Stomach (tissue), 8 donors: ENCODE measurements at regions not wholly inside any gene's neighbourhood (a gene's known extent, or its start where the extent isn't known, plus 50 kb on each side); places are given as distances from the start of the nearest gene placed in this dataset.

Source experiments
- DNase-seq, 2 donors: peaks; one replicate each; pipeline versions ENCODE4 v3.0.0 to v3.0.0-alpha.2; 2013 to 2019
- H3K27ac ChIP-seq, 5 donors: fragments of 200-600 bp in 4 of 5; sonication (generic) in 4 of 5; one replicate each; pipeline ENCODE4 v1.5.1; 2013 to 2019; ENCODE audit warnings: mild to moderate bottlenecking in 1 of 5, moderate library complexity in 1 of 5
- H3K27me3 ChIP-seq, 3 donors: fragments of 200-600 bp; sonication (generic); one replicate each; pipeline ENCODE4 v1.5.1; 2017 to 2019; ENCODE audit warnings: mixed run types in 1 of 3
- H3K36me3 ChIP-seq, 4 donors: fragments of 200-600 bp; sonication (generic); 1 replicate in 3 of 4; 2 replicates in 1 of 4; pipeline ENCODE4 v1.5.1; 2016 to 2019
- H3K4me1 ChIP-seq, 4 donors: fragments of 200-600 bp; sonication (generic); one replicate each; pipeline ENCODE4 v1.5.1; 2016 to 2019
- H3K4me3 ChIP-seq, 4 donors: fragments of 200-600 bp; sonication (generic) in 3 of 4; one replicate each; pipeline ENCODE4 v1.5.1; 2016 to 2019; ENCODE audit warnings: mild to moderate bottlenecking in 1 of 4
- H3K9me3 ChIP-seq, 4 donors: fragments of 200-600 bp; sonication (generic); one replicate each; pipeline ENCODE4 v1.5.1; 2016 to 2019
- EP300 ChIP-seq: sonication (generic); formaldehyde crosslinking; IDR thresholded peaks from one replicate; pipeline ENCODE4 v1.6.1; 2017; ENCODE audit warnings: antibody characterized with exemption
- POLR2A ChIP-seq, 4 donors: fragments of 450-650 bp; IDR thresholded peaks; one replicate each; pipeline ENCODE4 v1.6.1; 2016; ENCODE audit warnings: antibody characterized with exemption in 4 of 4, control low read depth in 2 of 4, mild to moderate bottlenecking in 1 of 4, moderate library complexity in 1 of 4
- POLR2AphosphoS5 ChIP-seq, 3 donors: sonication (generic); formaldehyde crosslinking; IDR thresholded peaks; one replicate each; pipeline ENCODE4 v1.6.1; 2016; ENCODE audit warnings: antibody characterized with exemption in 3 of 3
- WGBS, 5 donors: extraction: QIAGEN DNeasy Blood & Tissue Kit in 3 of 5; methylation state at CpG; one replicate each; pipeline versions ENCODE4 v1.1.5 to v1.1.7; 2013 to 2018; 5-methylcytosine and 5-hydroxymethylcytosine counted together
- intact Hi-C: fragments of 100-400 bp; cut with DNase I; formaldehyde crosslinking; loops from one replicate; pipeline ENCODE4 v1.15.1; 2023; ENCODE audit warnings: low total_unique reads
- TF ChIP-seq, protein P1 (sequence below), 7 experiments: fragments of 450-650 bp in 4 of 7; fragments of 200-600 bp in 3 of 7; sonication (generic) in 3 of 7; IDR thresholded peaks; one replicate each; pipeline ENCODE4 v1.5.1; 2016 to 2019; ENCODE audit warnings: antibody characterized with exemption in 7 of 7, control low read depth in 2 of 7, mild to moderate bottlenecking in 1 of 7
- donor health status: healthy with polysubstance abuse.
- donor health status: Bipolar disorder and iron deficiency.
- donor health status: healthy.

DNA sequence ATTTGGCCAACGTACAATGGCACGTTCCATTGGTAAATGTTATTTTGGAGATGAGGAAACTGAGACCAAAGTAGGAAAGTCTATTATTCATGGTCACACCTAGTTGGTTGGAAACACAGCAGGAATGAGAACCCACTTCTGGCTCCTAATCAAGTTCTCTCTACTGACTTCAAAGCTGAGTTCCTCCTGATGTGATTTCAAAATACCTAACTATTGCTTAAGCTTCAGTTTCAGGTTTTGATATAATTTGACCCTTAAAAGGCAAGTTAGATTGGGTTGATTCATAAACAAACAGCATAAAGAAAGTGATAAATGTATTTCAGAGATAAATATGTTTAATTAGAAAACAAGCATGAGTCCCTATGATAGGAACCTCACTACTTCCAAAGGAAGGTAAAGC, 312.5 kb downstream of the PARP8 start:
- WGBS, 5 donors = 38 to 49% (median 45%) methylated on average over 2 of the region's 2 CpGs
- no peaks in the 10 kb centered on the region for H3K36me3 ChIP-seq
- TF ChIP-seq POLR2AphosphoS5 (IDR thresholded peaks at IDR 0.05) (peak in 2 of 3 donors; percentile 8 to 11), POLR2A (IDR thresholded peaks at IDR 0.05) (no peak)
- TF ChIP-seq, protein P1, sequence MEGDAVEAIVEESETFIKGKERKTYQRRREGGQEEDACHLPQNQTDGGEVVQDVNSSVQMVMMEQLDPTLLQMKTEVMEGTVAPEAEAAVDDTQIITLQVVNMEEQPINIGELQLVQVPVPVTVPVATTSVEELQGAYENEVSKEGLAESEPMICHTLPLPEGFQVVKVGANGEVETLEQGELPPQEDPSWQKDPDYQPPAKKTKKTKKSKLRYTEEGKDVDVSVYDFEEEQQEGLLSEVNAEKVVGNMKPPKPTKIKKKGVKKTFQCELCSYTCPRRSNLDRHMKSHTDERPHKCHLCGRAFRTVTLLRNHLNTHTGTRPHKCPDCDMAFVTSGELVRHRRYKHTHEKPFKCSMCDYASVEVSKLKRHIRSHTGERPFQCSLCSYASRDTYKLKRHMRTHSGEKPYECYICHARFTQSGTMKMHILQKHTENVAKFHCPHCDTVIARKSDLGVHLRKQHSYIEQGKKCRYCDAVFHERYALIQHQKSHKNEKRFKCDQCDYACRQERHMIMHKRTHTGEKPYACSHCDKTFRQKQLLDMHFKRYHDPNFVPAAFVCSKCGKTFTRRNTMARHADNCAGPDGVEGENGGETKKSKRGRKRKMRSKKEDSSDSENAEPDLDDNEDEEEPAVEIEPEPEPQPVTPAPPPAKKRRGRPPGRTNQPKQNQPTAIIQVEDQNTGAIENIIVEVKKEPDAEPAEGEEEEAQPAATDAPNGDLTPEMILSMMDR (IDR thresholded peaks at IDR 0.05) = no peak

DNA sequence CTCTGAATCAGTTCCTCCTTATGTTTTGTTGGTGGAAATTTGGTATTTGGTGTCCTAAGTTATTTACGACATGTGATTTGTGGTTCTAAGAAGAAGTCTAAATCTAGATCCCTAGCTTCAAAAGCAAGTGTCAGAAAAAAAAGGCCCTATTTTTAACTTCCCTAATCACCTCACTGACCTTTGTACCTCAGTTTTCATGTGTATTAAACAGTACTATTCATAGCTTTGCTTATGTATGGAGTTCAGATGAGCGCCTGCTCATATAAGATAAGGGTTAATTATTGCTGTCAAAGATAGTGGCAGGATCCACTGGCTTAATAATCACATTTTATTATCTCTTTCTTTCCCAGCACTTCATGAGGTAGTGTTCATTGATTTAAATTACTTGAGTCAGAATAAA, 318.2 kb downstream of the PARP8 start:
- peaks cover 0 to 8% (median 2%) of the 10 kb centered on the region in 4 donors for H3K9me3 ChIP-seq
- H3K27ac ChIP-seq = no peak overlapping the region
- intact Hi-C loops = no loop called here
- no peaks in the 10 kb centered on the region for H3K27me3 ChIP-seq
- H3K4me1 ChIP-seq = peaks cover 0 to 13% (median 0%) of the 10 kb centered on the region in 4 donors
- no peak for DNase-seq
- 48 to 59% (median 56%) methylated on average over 2 of the region's 2 CpGs for WGBS, 5 donors
- no peaks in the 10 kb centered on the region for H3K36me3 ChIP-seq
- no peak overlapping the region for H3K4me3 ChIP-seq
- TF ChIP-seq POLR2AphosphoS5 (IDR thresholded peaks at IDR 0.05) = no peak
- TF ChIP-seq, protein P1 (IDR thresholded peaks at IDR 0.05) = no peak

More for the DNA sequence above, 312.5 kb downstream of the PARP8 start:
- Histone ChIP-seq H3K4me1 (peaks cover 0 to 32% (median 14%) of the 10 kb centered on the region in 4 donors), H3K27me3 (no peaks in the 10 kb centered on the region), H3K27ac (peak overlapping the region in 1 of 5 donors; percentile 54), H3K9me3 (peaks cover 0 to 8% (median 2%) of the 10 kb centered on the region in 4 donors), H3K4me3 (no peak overlapping the region)
- intact Hi-C loops = no loop called here
- no peak for DNase-seq

DNA sequence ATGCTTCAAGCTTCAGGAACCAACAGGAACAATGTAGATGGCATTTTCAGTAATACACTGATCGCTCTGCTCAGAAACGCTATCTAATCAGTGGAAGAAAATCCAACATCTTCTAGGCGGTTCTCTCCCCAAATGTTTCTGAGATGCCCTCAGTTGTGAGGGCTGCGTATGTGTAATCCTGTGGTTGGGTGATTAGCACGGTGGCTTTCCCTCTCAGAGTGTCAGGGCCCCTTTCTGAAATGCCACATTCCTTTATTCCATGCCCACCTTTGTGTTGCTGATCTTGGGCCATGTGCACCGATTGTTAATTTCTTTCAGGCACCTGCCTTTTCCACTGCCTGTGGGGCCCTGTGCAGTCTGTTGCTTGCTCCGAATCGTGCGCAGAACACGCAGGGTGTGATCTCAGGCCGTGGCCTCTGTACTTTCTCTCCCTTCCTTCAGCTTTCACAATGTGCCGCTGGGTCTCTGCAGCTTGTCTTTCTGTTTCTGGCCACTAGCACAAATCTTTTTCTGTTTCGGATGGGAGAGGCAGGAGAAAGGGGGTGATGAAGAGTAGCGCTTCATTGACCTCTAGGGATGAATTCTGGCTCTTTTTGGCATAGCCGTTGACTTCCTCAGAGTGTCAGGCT, 324.0 kb downstream of the PARP8 start:
- 86 to 95% (median 92%) methylated on average over 14 to 15 of the region's 15 CpGs for WGBS, 5 donors
- Histone ChIP-seq H3K27ac (no peak overlapping the region), H3K36me3 (no peaks in the 10 kb centered on the region), H3K4me3 (no peak overlapping the region), H3K27me3 (no peaks in the 10 kb centered on the region), H3K4me1 (no peaks in the 10 kb centered on the region), H3K9me3 (no peaks in the 10 kb centered on the region)
- no peak for DNase-seq
- TF ChIP-seq POLR2A (IDR thresholded peaks at IDR 0.05) (no peak), EP300 (no peak), POLR2AphosphoS5 (IDR thresholded peaks at IDR 0.05) (no peak)
- TF ChIP-seq, protein P1 (IDR thresholded peaks at IDR 0.05) = no peak
- intact Hi-C loops = no loop called here

DNA sequence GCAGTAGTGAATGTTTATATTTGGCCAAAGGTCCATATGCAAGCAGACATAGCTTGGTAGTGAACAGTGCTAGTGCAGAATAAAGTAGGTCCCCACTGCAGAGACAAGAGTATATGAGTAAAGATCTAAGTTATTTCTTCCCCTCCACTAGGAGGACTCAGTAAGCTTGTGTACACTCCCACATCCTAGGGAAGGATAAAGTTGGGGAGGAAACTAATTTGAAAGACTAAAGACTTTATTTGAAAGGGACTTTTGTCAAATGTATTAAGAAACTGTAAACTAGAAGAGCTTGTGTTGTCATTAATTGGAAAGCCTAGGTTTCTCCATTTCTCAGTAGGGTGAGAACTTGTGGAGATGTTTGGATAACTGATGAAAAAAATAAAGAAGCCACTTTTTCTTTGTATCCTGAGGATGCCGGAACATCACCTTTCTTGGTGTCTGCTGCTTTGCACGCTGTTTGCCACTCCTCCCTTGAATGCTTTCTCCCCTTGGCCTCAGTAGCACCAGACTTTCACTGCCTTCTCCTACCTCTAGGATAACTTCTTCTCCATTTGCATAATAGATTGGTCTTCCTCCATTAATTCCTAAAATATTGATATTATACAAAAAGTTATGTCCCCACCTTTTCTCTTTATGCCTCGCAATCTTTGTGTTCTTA, 329.0 kb downstream of the PARP8 start:
- Histone ChIP-seq H3K4me3 (no peak overlapping the region), H3K27ac (no peak overlapping the region), H3K4me1 (no peaks in the 10 kb centered on the region), H3K27me3 (no peaks in the 10 kb centered on the region), H3K36me3 (no peaks in the 10 kb centered on the region), H3K9me3 (no peaks in the 10 kb centered on the region)
- intact Hi-C loops = no loop called here
- no peak for DNase-seq
- WGBS, 5 donors = 78 to 92% (median 88%) methylated on average over 3 of the region's 3 CpGs
- TF ChIP-seq POLR2A (IDR thresholded peaks at IDR 0.05) (no peak), POLR2AphosphoS5 (IDR thresholded peaks at IDR 0.05) (no peak), EP300 (no peak)
- TF ChIP-seq, protein P1 (IDR thresholded peaks at IDR 0.05) = no peak
